Endothelial cell of umbilical vein (primary cell): ENCODE measurements at regions not wholly inside any gene's neighbourhood (a gene's known extent, or its start where the extent isn't known, plus 50 kb on each side); places are given as distances from the start of the nearest gene placed in this dataset.

Experiments used
- BruUV-seq: library from RNA; stranded (reverse); fragments of 400-500 nt; replicated peaks from 2 replicates; lab custom pipeline; 2021; lab: Mats Ljungman, UMichigan
- CTCF ChIA-PET: fragments of 300-600, 350-600 bp; sonication (Branson Sonifier 250); formaldehyde crosslinking; loops from one replicate; lab custom pipeline; 2021; ENCODE audit warnings: antibody characterized with exemption, inconsistent platforms; lab: Charles Lee
- POLR2A ChIA-PET: fragments of 300-600, 350-600 bp; sonication (Branson Sonifier 250); formaldehyde crosslinking; loops from one replicate; lab custom pipeline; 2021; ENCODE audit warnings: antibody characterized with exemption, inconsistent platforms; lab: Charles Lee
- DNase-seq: peaks from one replicate; pipeline ENCODE4 v3.0.0-alpha.2; 2011; ENCODE audit warnings: low read depth, low spot score
- FAIRE-seq: peaks from 2 replicates; lab custom pipeline; 2011; peaks lifted over from hg19 to GRCh38; lab: Jason Lieb, UNC
- H2AFZ ChIP-seq: 2 replicates; pipeline ENCODE4 v1.6.0; 2012; ENCODE audit warnings: low read depth, low read length, control low read depth, inconsistent platforms
- H3K27ac ChIP-seq: 2 replicates; pipeline ENCODE4 v1.5.1; 2011; ENCODE audit warnings: low read depth, mild to moderate bottlenecking, control low read depth, low read length, moderate library complexity; ENCODE audit not compliant: insufficient read depth
- H3K27me3 ChIP-seq, 2 experiments: 2 replicates each; pipeline versions ENCODE4 v1.6.0 to v1.6.1; 2011; ENCODE audit warnings: low read length in 2 of 2, mixed read lengths in 1 of 2; ENCODE audit not compliant: control insufficient read depth in 2 of 2, insufficient read depth in 2 of 2
- H3K36me3 ChIP-seq, 2 experiments: 2 replicates in 1 of 2; 3 replicates in 1 of 2; pipeline ENCODE4 v1.5.1; 2011; ENCODE audit warnings: low read length in 2 of 2, mild to moderate bottlenecking in 1 of 2, moderate library complexity in 1 of 2; ENCODE audit not compliant: control insufficient read depth in 2 of 2, insufficient read depth in 2 of 2; ENCODE audit errors: extremely low read depth in 1 of 2
- H3K4me1 ChIP-seq: 3 replicates; pipeline ENCODE4 v1.5.1; 2011; ENCODE audit warnings: mild to moderate bottlenecking, low read length; ENCODE audit not compliant: control insufficient read depth, insufficient read depth; ENCODE audit errors: extremely low read depth
- H3K4me2 ChIP-seq: 2 replicates; pipeline ENCODE4 v1.6.1; 2011; ENCODE audit warnings: low read length, control low read depth, mixed read lengths; ENCODE audit not compliant: insufficient read depth
- H3K4me3 ChIP-seq, 3 experiments: fragments of 200-600 bp in 1 of 3; sonication (generic), shearing (Covaris generic) in 1 of 3; replicated peaks in 1 of 3; 2 replicates each; pipeline ENCODE4 v1.5.1; 2011 to 2016; ENCODE audit warnings: control low read depth in 3 of 3, low read length in 3 of 3, mild to moderate bottlenecking in 2 of 3, inconsistent platforms in 1 of 3, low read depth in 1 of 3, moderate library complexity in 1 of 3; ENCODE audit not compliant: insufficient read depth in 1 of 3
- H3K79me2 ChIP-seq: 2 replicates; pipeline ENCODE4 v1.6.0; 2012; ENCODE audit warnings: low read length, inconsistent platforms; ENCODE audit not compliant: control insufficient read depth, insufficient read depth
- H3K9ac ChIP-seq: replicated peaks from 2 replicates; pipeline ENCODE3; 2011; ENCODE audit warnings: low read length, control low read depth; ENCODE audit not compliant: insufficient read depth; ENCODE audit errors: extremely low read depth
- H3K9me1 ChIP-seq: replicated peaks from 3 replicates; pipeline ENCODE4 v1.6.0; 2011; ENCODE audit warnings: mild to moderate bottlenecking, low read length; ENCODE audit not compliant: control insufficient read depth, insufficient read depth; ENCODE audit errors: extremely low read depth
- H3K9me3 ChIP-seq: replicated peaks from 2 replicates; pipeline ENCODE4 v1.5.1; 2012; ENCODE audit warnings: low read length, inconsistent platforms; ENCODE audit not compliant: control insufficient read depth, insufficient read depth
- H4K20me1 ChIP-seq: replicated peaks from 2 replicates; pipeline ENCODE3; 2011; ENCODE audit warnings: mild to moderate bottlenecking, low read length; ENCODE audit not compliant: control insufficient read depth, insufficient read depth; ENCODE audit errors: extremely low read depth
- CTCF ChIP-seq, 2 donors: IDR thresholded peaks; 1 replicate in 1 of 2; 2 replicates in 1 of 2; pipeline ENCODE4 v1.5.1; 2011; ENCODE audit warnings: low read length in 2 of 2, mild to moderate bottlenecking in 2 of 2, moderate library complexity in 2 of 2, control low read depth in 1 of 2, inconsistent platforms in 1 of 2, low read depth in 1 of 2; ENCODE audit not compliant: insufficient read depth in 1 of 2; ENCODE audit errors: extremely low read depth in 1 of 2
- EZH2 ChIP-seq: IDR thresholded peaks from 2 replicates; pipeline ENCODE4 v1.6.1; 2012; ENCODE audit warnings: borderline replicate concordance, low read depth, mild to moderate bottlenecking, moderate library complexity, low read length, inconsistent platforms; ENCODE audit not compliant: severe bottlenecking
- GATA2 ChIP-seq: IDR thresholded peaks from 2 replicates; pipeline ENCODE4 v1.7.0; 2011; ENCODE audit warnings: low read depth, mild to moderate bottlenecking, moderate library complexity, mixed read lengths, low read length; ENCODE audit not compliant: insufficient read length, insufficient read depth
- dilution Hi-C: fragments of 300-500 bp; cut with MboI; formaldehyde crosslinking; loops from one replicate; pipeline ENCODE4 v1.15.0; 2019; ENCODE audit warnings: low sequenced_read_pairs; ENCODE audit not compliant: extremely low pct_ligation_motif_present
- intact Hi-C: fragments of 100-400 bp; cut with micrococcal nuclease; formaldehyde crosslinking; loops from one replicate; pipeline ENCODE4 v1.10.0; 2022
- TF ChIP-seq, protein P1 (sequence below): IDR thresholded peaks from 2 replicates; pipeline ENCODE4 v1.6.1; 2011; ENCODE audit not compliant: insufficient read depth, insufficient read length

GRCh38 chr11:69928975-69929374 is 109.8 kb upstream of the FGF3 start:
- TF ChIP-seq CTCF (IDR thresholded peaks at IDR 0.05; ENCODE audit: extremely low read depth in 1 of 2, insufficient read depth in 1 of 2, low read depth in 1 of 2, low read length in 2 of 2) (no peak), EZH2 (no peak), GATA2 (no peak)
- TF ChIP-seq, protein P1, sequence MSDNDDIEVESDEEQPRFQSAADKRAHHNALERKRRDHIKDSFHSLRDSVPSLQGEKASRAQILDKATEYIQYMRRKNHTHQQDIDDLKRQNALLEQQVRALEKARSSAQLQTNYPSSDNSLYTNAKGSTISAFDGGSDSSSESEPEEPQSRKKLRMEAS: no peak
- ChIA-PET POLR2A (no interaction called here), CTCF (interaction anchor here (0.7 to 1.4 kb wide), 6 partner anchors 10 to 263 kb away, joined by 3 to 6 read pairs (median 4); no protein-coding TSS in a partner anchor)
- H3K4me2 ChIP-seq: no peak overlapping the region
- BruUV-seq: no TSS peak
- dilution Hi-C loops: no loop called here
- peaks cover 4% of the 10 kb centered on the region for H3K4me1 ChIP-seq
- DNase-seq (no peak), FAIRE-seq (no peak)
- no peaks in the 10 kb centered on the region for H3K36me3 ChIP-seq
- H4K20me1 ChIP-seq: no peaks in the 10 kb centered on the region
- H3K27ac ChIP-seq: no peak overlapping the region
- no peaks in the 10 kb centered on the region for H3K9me1 ChIP-seq
- H3K4me3 ChIP-seq: no peak overlapping the region
- H3K27me3 ChIP-seq: peaks cover 16 to 20% of the 10 kb centered on the region in 2 experiments
- H2AFZ ChIP-seq: no peak overlapping the region
- no peaks in the 10 kb centered on the region for H3K9me3 ChIP-seq
- intact Hi-C loops: no loop called here
- no peaks in the 10 kb centered on the region for H3K79me2 ChIP-seq
- no peak overlapping the region for H3K9ac ChIP-seq
